PC-3 (cell line): ENCODE measurements at regions not wholly inside any gene's neighbourhood (a gene's known extent, or its start where the extent isn't known, plus 50 kb on each side); places are given as distances from the start of the nearest gene placed in this dataset.

Experiments
- ATAC-seq: fragments of 200-7000 bp; cut with Tn5 transposase; 2 replicates; pipeline ENCODE4 v1.9.1; 2020; ENCODE audit warnings: mild to moderate bottlenecking, moderate library complexity
- BruUV-seq: library from RNA; stranded (reverse); fragments of 400-500 nt; replicated peaks from 2 replicates; lab custom pipeline; 2021; lab: Mats Ljungman, UMichigan
- CTCF ChIA-PET: fragments of 300-600 bp; sonication (Branson Sonifier 250); formaldehyde crosslinking; loops from one replicate; lab custom pipeline; 2022; ENCODE audit warnings: antibody characterized with exemption; lab: Charles Lee
- POLR2A ChIA-PET: fragments of 300-600 bp; sonication (Branson Sonifier 250); formaldehyde crosslinking; loops from one replicate; lab custom pipeline; 2022; ENCODE audit warnings: antibody characterized with exemption; ENCODE audit not compliant: unreplicated experiment; lab: Charles Lee
- DNase-seq: peaks from one replicate; pipeline ENCODE4 v3.0.0-alpha.2; 2015
- H2AFZ ChIP-seq: fragments of 300-600 bp; sonication (generic); 2 replicates; pipeline ENCODE4 v1.6.0; 2016; ENCODE audit warnings: antibody characterized with exemption, low read length
- H3F3A ChIP-seq: fragments of 300-600 bp; sonication (generic); one replicate; pipeline ENCODE4 v1.6.0; 2017; ENCODE audit warnings: antibody characterized with exemption, low read length, control low read depth, mild to moderate bottlenecking; ENCODE audit not compliant: unreplicated experiment
- H3K27ac ChIP-seq: fragments of 300-600 bp; sonication (generic); 2 replicates; pipeline ENCODE4 v1.5.1; 2016; ENCODE audit warnings: mild to moderate bottlenecking, low read length
- H3K27me3 ChIP-seq: fragments of 300-600 bp; sonication (generic); 2 replicates; pipeline ENCODE4 v1.6.1; 2016; ENCODE audit warnings: low read length, mixed read lengths
- H3K36me3 ChIP-seq: fragments of 300-600 bp; sonication (generic); 2 replicates; pipeline ENCODE4 v1.6.1; 2016; ENCODE audit warnings: low read depth, mixed run types, low read length, mixed read lengths
- H3K4me1 ChIP-seq: fragments of 300-600 bp; sonication (generic); 2 replicates; pipeline ENCODE4 v1.5.1; 2016; ENCODE audit warnings: low read length; ENCODE audit not compliant: insufficient read depth
- H3K4me2 ChIP-seq: fragments of 300-600 bp; sonication (generic); 2 replicates; pipeline ENCODE4 v1.6.0; 2016; ENCODE audit warnings: low read length
- H3K4me3 ChIP-seq: fragments of 300-600 bp; sonication (generic); 2 replicates; pipeline ENCODE4 v1.5.1; 2016; ENCODE audit warnings: mild to moderate bottlenecking, low read length, mixed read lengths
- H3K79me2 ChIP-seq: fragments of 300-600 bp; sonication (generic); 2 replicates; pipeline ENCODE4 v1.6.1; 2017; ENCODE audit warnings: low read length, mixed read lengths
- H3K9ac ChIP-seq: fragments of 300-600 bp; sonication (generic); 2 replicates; pipeline ENCODE4 v1.6.0; 2016; ENCODE audit warnings: mild to moderate bottlenecking, low read length
- H3K9me2 ChIP-seq: fragments of 300-600 bp; sonication (generic); replicated peaks from 2 replicates; pipeline ENCODE4 v1.6.1; 2016; ENCODE audit warnings: mixed run types, low read length, mixed read lengths
- H3K9me3 ChIP-seq: fragments of 300-600 bp; sonication (generic); 2 replicates; pipeline ENCODE4 v1.6.1; 2016; ENCODE audit warnings: low read length, mixed read lengths
- H4K20me1 ChIP-seq: fragments of 300-600 bp; sonication (generic); 2 replicates; pipeline ENCODE4 v1.6.1; 2016; ENCODE audit warnings: low read length, mixed read lengths
- CTCF ChIP-seq: fragments of 300-600 bp; sonication (generic); conservative IDR thresholded peaks from 2 replicates; pipeline ENCODE4 v1.5.1; 2017; ENCODE audit warnings: antibody characterized with exemption, low read depth, mild to moderate bottlenecking, low read length
- EZH2 ChIP-seq: fragments of 300-600 bp; sonication (generic); IDR thresholded peaks from one replicate; pipeline ENCODE4 v1.6.1; 2017; ENCODE audit warnings: antibody characterized with exemption, mild to moderate bottlenecking, low read length; ENCODE audit not compliant: unreplicated experiment
- EZH2phosphoT487 ChIP-seq: fragments of 300-600 bp; sonication (generic); IDR thresholded peaks from 2 replicates; pipeline ENCODE4 v1.6.1; 2018; ENCODE audit warnings: mild to moderate bottlenecking, antibody characterized with exemption, low read length, borderline replicate concordance
- intact Hi-C: fragments of 100-400 bp; cut with micrococcal nuclease; formaldehyde crosslinking; loops from 2 replicates; pipeline ENCODE4 v1.9.0; 2023

- Histone ChIP-seq H3K9me2 (no peaks in the 10 kb centered on the region), H3K79me2 (no peaks in the 10 kb centered on the region), H3K27ac (no peak overlapping the region), H3K27me3 (no peaks in the 10 kb centered on the region), H4K20me1 (no peaks in the 10 kb centered on the region), H3K4me1 (peaks cover 14% of the 10 kb centered on the region), H3K36me3 (no peaks in the 10 kb centered on the region), H3K4me3 (no peak overlapping the region), H2AFZ (no peak overlapping the region), H3K9me3 (no peaks in the 10 kb centered on the region), H3K4me2 (peak overlapping the region; percentile 33; the same call in 1 of the 2 replicates), H3K9ac (no peak overlapping the region), H3F3A (no peaks in the 10 kb centered on the region)
- BruUV-seq: no TSS peak
- POLR2A ChIA-PET: no interaction called here
- CTCF ChIA-PET: no interaction called here
- DNase-seq (no peak), ATAC-seq (no peak)
- TF ChIP-seq EZH2 (no peak), CTCF (no peak), EZH2phosphoT487 (no peak)
- intact Hi-C loops: no loop called here
Observed at GRCh38 chr9:80062567-80062966, 490.8 kb downstream of the TLE4 start.

GRCh38 chr9:80061940-80062339, 490.2 kb downstream of the TLE4 start:
- Histone ChIP-seq H3K27me3 (no peaks in the 10 kb centered on the region), H3K4me2 (peak overlapping the region; percentile 33; the same call in 1 of the 2 replicates), H3F3A (no peaks in the 10 kb centered on the region), H3K36me3 (no peaks in the 10 kb centered on the region), H3K79me2 (no peaks in the 10 kb centered on the region), H4K20me1 (no peaks in the 10 kb centered on the region), H3K4me1 (peaks cover 14% of the 10 kb centered on the region), H2AFZ (peak overlapping the region; percentile 44; the same call in 1 of the 2 replicates), H3K4me3 (no peak overlapping the region), H3K9ac (no peak overlapping the region), H3K9me3 (no peaks in the 10 kb centered on the region), H3K27ac (no peak overlapping the region), H3K9me2 (no peaks in the 10 kb centered on the region)
- TF ChIP-seq CTCF: no peak
- TF ChIP-seq EZH2: no peak
- no peak for TF ChIP-seq EZH2phosphoT487
- ChIA-PET POLR2A (no interaction called here), CTCF (no interaction called here)
- no TSS peak for BruUV-seq
- DNase-seq (peak; percentile 69), ATAC-seq (peak; percentile 64)
- intact Hi-C loops: no loop called here

GRCh38 chr9:80061096-80061495, 489.3 kb downstream of the TLE4 start:
- Histone ChIP-seq H3K4me1 (peaks cover 14% of the 10 kb centered on the region), H3K4me3 (no peak overlapping the region), H3K36me3 (no peaks in the 10 kb centered on the region), H3K4me2 (no peak overlapping the region), H3K79me2 (no peaks in the 10 kb centered on the region), H2AFZ (no peak overlapping the region), H3K27me3 (no peaks in the 10 kb centered on the region), H3K9ac (no peak overlapping the region), H3K9me3 (no peaks in the 10 kb centered on the region), H3K27ac (no peak overlapping the region), H3F3A (no peaks in the 10 kb centered on the region), H4K20me1 (no peaks in the 10 kb centered on the region), H3K9me2 (no peaks in the 10 kb centered on the region)
- POLR2A ChIA-PET: no interaction called here
- no TSS peak for BruUV-seq
- CTCF ChIA-PET: no interaction called here
- DNase-seq (no peak), ATAC-seq (no peak)
- intact Hi-C loops: no loop called here
- TF ChIP-seq EZH2 (no peak), CTCF (no peak), EZH2phosphoT487 (no peak)
